GM18858 (cell line): ENCODE measurements at regions not wholly inside any gene's neighbourhood (a gene's known extent, or its start where the extent isn't known, plus 50 kb on each side); places are given as distances from the start of the nearest gene placed in this dataset.

ENCODE experiments used
- ATAC-seq: cut with Tn5 transposase; IDR thresholded peaks from one replicate; pipeline ENCODE4 v1.9.1; 2021; ENCODE audit not compliant: unreplicated experiment

GRCh38 chr1:149841597-149842238 lies 57.6 kb upstream of the BOLA1 start:
- ATAC-seq = peak; percentile 27

- peak; percentile 43 for ATAC-seq
Measured at GRCh38 chr1:149842458-149843064, 56.8 kb upstream of the BOLA1 start.

- no peak for ATAC-seq
Measured at GRCh38 chr1:149843431-149844041, 55.8 kb upstream of the BOLA1 start.

GRCh38 chr1:149844101-149844500 lies 55.3 kb upstream of the BOLA1 start:
- ATAC-seq = no peak

- no peak for ATAC-seq
Measured at GRCh38 chr1:149844650-149845255, 54.6 kb upstream of the BOLA1 start.

GRCh38 chr1:149845416-149845815 lies 54.0 kb upstream of the BOLA1 start:
- ATAC-seq = no peak

- ATAC-seq = no peak
Measured at GRCh38 chr1:149846042-149846441, 53.3 kb upstream of the BOLA1 start.

- no peak for ATAC-seq
Measured at GRCh38 chr1:149846593-149847466, 52.5 kb upstream of the BOLA1 start.

- ATAC-seq = no peak
Measured at GRCh38 chr1:149848340-149849110, 50.8 kb upstream of the BOLA1 start.

- ATAC-seq = no peak
Measured at GRCh38 chr1:149849111-149849946, 50.0 kb upstream of the BOLA1 start.
